ENCODE measurements at regions not wholly inside any gene's neighbourhood (a gene's known extent, or its start where the extent isn't known, plus 50 kb on each side); places are given as distances from the start of the nearest gene placed in this dataset.

DNA sequence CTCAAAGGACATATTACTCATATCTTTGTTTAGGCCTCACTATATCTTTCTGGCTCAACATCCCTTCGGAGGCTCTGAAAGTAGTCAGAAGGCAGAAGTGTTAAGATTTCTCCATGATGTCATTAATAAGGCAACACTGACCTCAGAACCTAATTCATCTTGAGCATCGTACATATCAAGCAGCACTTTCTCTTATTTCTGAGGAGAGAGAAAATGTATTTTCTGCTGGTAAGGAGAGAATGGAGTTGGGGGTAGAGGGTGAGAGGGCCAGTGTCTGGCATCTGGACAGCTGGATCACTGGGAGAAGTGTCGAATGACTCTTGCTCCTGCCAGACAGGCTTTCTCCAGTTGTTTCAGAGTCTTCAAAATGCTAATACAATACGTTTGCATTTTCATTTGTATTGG is 213.2 kb upstream of the PRICKLE1 start:
- ATAC-seq (ENCODE audit: low read depth) (no peak), DNase-seq (ENCODE audit: low spot score) (no peak)
- Histone ChIP-seq H3K27me3 (ENCODE audit: insufficient read depth, poor library complexity, severe bottlenecking) (no peaks in the 10 kb centered on the region), H3K27ac (ENCODE audit: poor library complexity, severe bottlenecking) (no peak overlapping the region), H3K4me1 (ENCODE audit: insufficient read depth, poor library complexity, severe bottlenecking) (no peaks in the 10 kb centered on the region), H3K9me3 (ENCODE audit: severe bottlenecking) (no peaks in the 10 kb centered on the region), H3K36me3 (ENCODE audit: low read depth) (no peaks in the 10 kb centered on the region), H3K4me3 (ENCODE audit: severe bottlenecking) (no peak overlapping the region)
- TF ChIP-seq, protein P1, sequence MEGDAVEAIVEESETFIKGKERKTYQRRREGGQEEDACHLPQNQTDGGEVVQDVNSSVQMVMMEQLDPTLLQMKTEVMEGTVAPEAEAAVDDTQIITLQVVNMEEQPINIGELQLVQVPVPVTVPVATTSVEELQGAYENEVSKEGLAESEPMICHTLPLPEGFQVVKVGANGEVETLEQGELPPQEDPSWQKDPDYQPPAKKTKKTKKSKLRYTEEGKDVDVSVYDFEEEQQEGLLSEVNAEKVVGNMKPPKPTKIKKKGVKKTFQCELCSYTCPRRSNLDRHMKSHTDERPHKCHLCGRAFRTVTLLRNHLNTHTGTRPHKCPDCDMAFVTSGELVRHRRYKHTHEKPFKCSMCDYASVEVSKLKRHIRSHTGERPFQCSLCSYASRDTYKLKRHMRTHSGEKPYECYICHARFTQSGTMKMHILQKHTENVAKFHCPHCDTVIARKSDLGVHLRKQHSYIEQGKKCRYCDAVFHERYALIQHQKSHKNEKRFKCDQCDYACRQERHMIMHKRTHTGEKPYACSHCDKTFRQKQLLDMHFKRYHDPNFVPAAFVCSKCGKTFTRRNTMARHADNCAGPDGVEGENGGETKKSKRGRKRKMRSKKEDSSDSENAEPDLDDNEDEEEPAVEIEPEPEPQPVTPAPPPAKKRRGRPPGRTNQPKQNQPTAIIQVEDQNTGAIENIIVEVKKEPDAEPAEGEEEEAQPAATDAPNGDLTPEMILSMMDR (IDR thresholded peaks at IDR 0.05; ENCODE audit: poor library complexity, severe bottlenecking) = no peak

DNA sequence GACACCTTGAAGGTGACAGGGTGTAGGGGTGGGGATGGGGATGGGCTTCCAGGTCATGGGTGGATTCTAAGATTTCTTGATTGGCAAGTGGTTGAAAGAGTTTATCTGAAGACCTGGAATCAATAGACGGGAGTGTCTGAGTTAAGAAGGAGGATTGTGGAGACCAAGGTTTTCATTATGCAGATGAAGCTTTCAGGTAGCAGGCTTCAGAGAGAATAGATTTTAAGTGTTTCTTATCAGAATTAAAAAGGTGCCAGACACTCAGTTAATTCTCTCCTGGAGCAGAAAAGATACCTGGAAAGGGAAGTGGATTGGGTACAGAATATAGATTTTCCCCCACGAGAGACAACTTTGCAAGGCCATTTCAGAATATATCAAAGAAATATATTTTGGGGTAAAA is 211.7 kb upstream of the PRICKLE1 start:
- Histone ChIP-seq H3K36me3 (ENCODE audit: low read depth) (no peaks in the 10 kb centered on the region), H3K27me3 (ENCODE audit: insufficient read depth, poor library complexity, severe bottlenecking) (no peaks in the 10 kb centered on the region), H3K27ac (ENCODE audit: poor library complexity, severe bottlenecking) (no peak overlapping the region), H3K4me1 (ENCODE audit: insufficient read depth, poor library complexity, severe bottlenecking) (no peaks in the 10 kb centered on the region), H3K9me3 (ENCODE audit: severe bottlenecking) (no peaks in the 10 kb centered on the region), H3K4me3 (ENCODE audit: severe bottlenecking) (no peak overlapping the region)
- DNase-seq (ENCODE audit: low spot score) (no peak), ATAC-seq (ENCODE audit: low read depth) (no peak)
- TF ChIP-seq, protein P1 (IDR thresholded peaks at IDR 0.05; ENCODE audit: poor library complexity, severe bottlenecking) = no peak

DNA sequence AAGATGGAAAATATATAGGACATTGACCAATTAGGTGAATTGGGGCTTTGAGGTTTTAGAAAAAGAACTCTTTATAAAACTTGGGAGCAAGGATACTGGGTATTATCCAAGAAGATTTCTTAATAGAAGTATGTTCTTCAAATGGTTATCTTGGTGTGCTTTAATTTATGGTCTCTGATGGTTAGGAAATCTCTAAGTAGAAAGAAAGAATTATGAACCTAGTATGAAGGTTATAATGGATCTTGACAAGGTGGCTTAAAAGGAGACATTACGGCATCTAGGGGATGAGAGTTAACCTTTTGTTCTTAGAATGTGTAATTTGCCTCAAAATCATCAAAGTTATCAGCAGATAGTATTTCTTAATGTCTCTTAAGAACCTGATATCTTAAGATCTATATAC is 210.4 kb upstream of the PRICKLE1 start:
- Histone ChIP-seq H3K27me3 (ENCODE audit: insufficient read depth, poor library complexity, severe bottlenecking) (no peaks in the 10 kb centered on the region), H3K4me1 (ENCODE audit: insufficient read depth, poor library complexity, severe bottlenecking) (no peaks in the 10 kb centered on the region), H3K27ac (ENCODE audit: poor library complexity, severe bottlenecking) (no peak overlapping the region), H3K4me3 (ENCODE audit: severe bottlenecking) (no peak overlapping the region), H3K9me3 (ENCODE audit: severe bottlenecking) (no peaks in the 10 kb centered on the region), H3K36me3 (ENCODE audit: low read depth) (no peaks in the 10 kb centered on the region)
- TF ChIP-seq, protein P1 (IDR thresholded peaks at IDR 0.05; ENCODE audit: poor library complexity, severe bottlenecking) = no peak
- ATAC-seq (ENCODE audit: low read depth) (no peak), DNase-seq (ENCODE audit: low spot score) (no peak)

DNA sequence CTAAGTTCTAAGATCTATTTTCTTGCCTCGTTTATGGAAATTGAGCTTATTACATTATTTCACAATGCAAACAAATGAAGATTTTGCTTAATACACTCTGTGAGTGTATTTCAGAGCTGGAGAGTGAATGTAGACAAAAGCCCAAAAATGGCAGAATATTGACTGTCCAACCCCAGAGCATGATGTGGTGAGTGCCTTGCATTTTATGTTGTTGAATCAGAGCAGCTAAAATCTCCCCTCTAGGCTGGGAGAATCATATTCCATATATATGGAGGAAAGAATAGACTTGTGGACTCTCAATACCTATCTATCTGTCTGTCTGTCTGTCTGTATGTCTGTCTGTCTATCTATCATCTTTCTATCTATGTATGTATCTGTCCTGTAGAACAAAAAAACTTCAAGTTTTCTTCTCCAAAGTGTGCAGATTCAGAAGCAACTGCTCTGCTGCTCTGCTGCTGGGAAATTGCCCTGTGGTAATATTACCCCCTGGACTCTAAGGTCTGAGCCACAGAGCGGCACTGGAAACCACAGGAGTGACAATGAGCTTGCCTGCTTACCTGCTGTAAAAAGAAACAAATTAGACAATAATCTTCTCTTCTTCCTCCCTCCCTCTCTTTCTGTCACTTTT is 209.4 kb upstream of the PRICKLE1 start:
- H3K27ac ChIP-seq (ENCODE audit: poor library complexity, severe bottlenecking) = no peak overlapping the region
- no peaks in the 10 kb centered on the region for H3K27me3 ChIP-seq (ENCODE audit: insufficient read depth, poor library complexity, severe bottlenecking)
- TF ChIP-seq, protein P1 (IDR thresholded peaks at IDR 0.05; ENCODE audit: poor library complexity, severe bottlenecking) = no peak
- ATAC-seq (ENCODE audit: low read depth) = no peak
- no peaks in the 10 kb centered on the region for H3K36me3 ChIP-seq (ENCODE audit: low read depth)
- H3K4me1 ChIP-seq (ENCODE audit: insufficient read depth, poor library complexity, severe bottlenecking) = no peaks in the 10 kb centered on the region
- H3K4me3 ChIP-seq (ENCODE audit: severe bottlenecking) = no peak overlapping the region
- H3K9me3 ChIP-seq (ENCODE audit: severe bottlenecking) = no peaks in the 10 kb centered on the region
- DNase-seq (ENCODE audit: low spot score) = no peak

DNA sequence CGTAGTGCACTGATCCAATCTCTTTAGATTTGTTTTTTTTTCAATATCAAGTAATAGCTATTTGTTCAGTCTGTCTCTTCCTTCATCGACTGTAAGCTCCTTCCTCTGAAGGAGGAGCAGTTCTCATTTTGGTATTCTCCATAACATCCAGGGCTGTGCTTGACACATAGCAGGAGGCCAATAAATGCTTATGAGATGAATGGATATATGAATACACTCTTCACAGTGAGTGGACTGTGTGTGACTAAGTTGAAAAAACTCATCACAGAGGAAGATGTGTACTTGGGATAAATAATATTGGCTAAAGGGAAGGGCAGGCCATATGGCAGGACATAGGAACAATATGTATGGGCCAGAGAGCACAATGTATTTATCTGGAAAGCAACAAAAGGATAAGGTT is 205.3 kb upstream of the PRICKLE1 start:
- DNase-seq (ENCODE audit: low spot score) (no peak), ATAC-seq (ENCODE audit: low read depth) (no peak)
- Histone ChIP-seq H3K27ac (ENCODE audit: poor library complexity, severe bottlenecking) (no peak overlapping the region), H3K9me3 (ENCODE audit: severe bottlenecking) (no peaks in the 10 kb centered on the region), H3K27me3 (ENCODE audit: insufficient read depth, poor library complexity, severe bottlenecking) (no peaks in the 10 kb centered on the region), H3K4me1 (ENCODE audit: insufficient read depth, poor library complexity, severe bottlenecking) (peaks cover 12% of the 10 kb centered on the region), H3K4me3 (ENCODE audit: severe bottlenecking) (no peak overlapping the region), H3K36me3 (ENCODE audit: low read depth) (no peaks in the 10 kb centered on the region)
- TF ChIP-seq, protein P1 (IDR thresholded peaks at IDR 0.05; ENCODE audit: poor library complexity, severe bottlenecking) = no peak
